Stimulated activated CD4-positive, alpha-beta T cell treated with anti-CD3 and anti-CD28 coated beads, Interleukin-15, amount 100 ng/mL, for 48 hours (primary cell): ENCODE measurements at regions not wholly inside any gene's neighbourhood (a gene's known extent, or its start where the extent isn't known, plus 50 kb on each side); places are given as distances from the start of the nearest gene placed in this dataset.

Source experiments
- DNase-seq, 2 donors: peaks; one replicate each; pipeline ENCODE4 v3.0.0-alpha.2; 2020; ENCODE audit warnings: low read depth in 2 of 2

DNA sequence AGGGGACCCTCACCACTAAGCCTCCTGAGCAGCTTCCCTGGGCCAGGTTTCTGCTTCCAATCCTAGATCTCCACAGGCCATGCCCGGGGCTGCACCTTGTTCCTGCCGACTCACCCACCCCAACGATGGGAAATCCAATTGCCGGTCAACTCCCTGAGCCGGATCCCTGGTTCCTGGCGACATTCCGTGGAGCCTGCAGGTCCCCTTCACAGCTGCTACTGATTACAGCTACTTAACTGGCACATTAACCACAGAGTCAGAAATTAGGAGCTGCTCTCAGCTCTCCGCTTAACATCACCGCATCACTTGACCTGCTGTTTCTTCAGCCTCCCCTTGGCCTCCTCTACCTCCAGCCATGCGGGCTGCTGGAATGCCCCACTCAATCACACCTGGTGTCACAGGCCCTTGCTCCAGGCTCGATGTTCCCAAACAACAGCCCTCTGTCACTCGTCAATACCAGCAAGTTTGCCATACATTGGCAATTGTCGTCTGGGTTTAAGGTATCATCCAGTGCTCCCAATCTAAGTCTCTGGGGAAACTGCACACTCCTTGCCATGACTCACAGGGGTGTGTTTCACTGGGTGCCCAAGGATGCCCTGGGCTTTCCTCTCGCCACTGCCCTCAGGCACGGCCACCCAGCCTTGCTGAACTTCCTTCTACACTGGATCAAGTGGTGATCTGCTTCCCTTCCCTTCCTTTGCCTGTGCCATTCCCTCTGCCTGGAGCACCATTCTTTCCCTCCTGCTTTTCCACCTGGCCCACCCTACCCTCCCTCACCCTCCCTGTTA lies 181.0 kb downstream of the MN1 start:
- DNase-seq, result no peak

DNA sequence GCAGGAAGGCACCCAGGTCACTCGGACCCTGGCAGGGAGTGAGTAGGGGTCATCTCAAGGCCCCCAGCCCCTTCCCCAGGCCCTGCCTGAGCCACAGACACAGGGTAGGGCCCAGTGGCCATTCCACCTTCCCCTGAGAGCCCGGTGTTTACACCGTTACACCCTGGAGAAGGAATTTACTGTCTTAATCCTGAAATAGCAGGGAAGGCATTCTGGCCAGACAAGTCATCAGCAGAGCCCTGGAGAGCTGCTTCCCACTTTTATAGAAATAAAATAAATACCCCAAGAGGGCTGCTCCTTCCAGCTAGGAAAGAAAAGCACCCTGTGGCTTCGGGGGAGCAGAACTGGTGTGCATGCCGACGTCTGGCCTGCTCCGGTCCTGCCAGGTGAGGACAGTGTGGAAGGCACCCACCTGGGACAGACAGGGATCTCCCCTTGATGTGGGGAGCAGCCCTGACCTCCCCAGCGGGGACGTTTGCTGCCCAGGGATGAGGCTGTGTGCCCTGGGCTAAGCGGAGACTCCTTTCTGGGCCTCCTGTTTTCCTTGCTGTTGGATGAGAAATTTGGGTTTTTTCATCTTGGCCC lies 180.0 kb downstream of the MN1 start:
- no peak for DNase-seq

DNA sequence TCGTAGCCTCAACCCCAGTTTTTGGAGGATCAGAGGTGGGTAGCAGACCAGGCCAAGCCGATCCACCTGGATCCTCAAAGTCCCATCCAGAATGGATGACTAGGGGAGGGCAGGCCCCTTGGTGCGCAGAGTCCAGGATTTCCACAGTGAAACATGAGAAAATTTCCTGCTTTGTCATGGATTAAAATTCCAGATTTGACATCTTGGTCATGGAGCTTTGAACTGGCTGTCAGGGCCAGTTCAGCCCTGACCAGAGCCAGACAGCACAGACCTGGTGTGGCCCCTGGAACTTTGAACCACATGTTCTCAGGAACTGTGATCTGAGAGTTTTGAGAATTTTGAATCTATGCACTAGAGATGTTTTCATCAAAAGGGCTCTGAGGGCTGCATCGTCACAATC lies 177.5 kb downstream of the MN1 start:
- no peak for DNase-seq

DNA sequence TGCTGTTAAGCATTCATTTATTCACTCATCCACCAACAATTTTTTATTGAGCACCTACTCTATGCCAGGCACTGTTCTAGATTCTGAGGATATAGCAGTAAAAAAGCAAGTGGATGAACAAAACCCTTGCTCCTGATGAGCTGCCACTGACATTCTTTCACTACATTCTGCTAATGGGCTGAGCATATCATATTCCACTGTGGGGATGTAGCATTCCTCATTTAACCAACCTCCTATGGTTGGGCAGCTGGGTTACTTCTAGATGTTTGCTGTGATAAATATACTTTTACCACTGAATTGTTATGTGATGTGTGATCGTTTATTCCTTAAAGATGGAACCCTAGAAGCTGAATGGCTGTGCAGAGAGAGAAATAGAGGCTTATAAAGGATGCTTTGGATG lies 176.9 kb downstream of the MN1 start:
- no peak for DNase-seq

DNA sequence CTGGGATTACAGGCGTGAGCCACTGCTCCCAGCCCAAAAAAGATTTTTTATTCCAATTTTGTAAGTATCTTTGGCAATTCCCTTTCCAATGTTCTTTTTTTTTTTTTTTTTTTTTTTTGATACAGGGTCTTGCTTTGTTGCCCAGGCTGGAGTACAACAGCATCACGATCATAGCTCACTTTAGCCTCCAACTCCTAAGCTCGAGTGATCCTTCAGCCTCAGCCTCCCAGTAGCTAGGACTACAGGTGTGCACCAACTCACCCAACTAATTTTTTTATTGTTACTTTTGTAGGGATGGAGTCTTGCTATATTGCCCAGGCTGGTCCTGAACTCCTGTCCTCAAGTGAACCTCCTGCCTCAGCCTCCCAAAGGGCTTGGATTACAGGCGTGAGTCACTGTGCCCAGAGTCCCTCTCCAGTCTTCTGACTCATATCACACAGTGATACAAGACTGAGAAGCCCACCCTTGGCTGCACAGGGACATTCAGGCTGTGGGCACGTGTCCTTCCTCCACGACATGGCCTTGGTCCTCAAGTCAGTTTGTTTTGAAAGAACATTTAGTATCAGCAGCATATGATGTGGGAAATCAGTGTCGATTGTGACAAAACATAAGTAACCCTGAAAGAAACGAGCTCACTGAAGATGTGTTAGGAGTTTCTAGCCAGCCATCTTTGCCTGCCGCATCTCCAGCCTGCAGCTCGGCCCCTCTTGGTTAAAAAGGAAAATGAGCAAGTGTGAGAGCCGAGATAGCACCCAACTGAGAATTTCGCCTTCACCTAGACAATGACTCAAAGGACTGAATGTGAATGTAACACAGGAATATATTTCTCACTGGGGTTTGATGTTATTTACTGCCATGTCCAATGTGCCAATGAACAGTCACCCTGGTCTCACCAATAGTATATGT lies 175.5 kb downstream of the MN1 start:
- no peak for DNase-seq

DNA sequence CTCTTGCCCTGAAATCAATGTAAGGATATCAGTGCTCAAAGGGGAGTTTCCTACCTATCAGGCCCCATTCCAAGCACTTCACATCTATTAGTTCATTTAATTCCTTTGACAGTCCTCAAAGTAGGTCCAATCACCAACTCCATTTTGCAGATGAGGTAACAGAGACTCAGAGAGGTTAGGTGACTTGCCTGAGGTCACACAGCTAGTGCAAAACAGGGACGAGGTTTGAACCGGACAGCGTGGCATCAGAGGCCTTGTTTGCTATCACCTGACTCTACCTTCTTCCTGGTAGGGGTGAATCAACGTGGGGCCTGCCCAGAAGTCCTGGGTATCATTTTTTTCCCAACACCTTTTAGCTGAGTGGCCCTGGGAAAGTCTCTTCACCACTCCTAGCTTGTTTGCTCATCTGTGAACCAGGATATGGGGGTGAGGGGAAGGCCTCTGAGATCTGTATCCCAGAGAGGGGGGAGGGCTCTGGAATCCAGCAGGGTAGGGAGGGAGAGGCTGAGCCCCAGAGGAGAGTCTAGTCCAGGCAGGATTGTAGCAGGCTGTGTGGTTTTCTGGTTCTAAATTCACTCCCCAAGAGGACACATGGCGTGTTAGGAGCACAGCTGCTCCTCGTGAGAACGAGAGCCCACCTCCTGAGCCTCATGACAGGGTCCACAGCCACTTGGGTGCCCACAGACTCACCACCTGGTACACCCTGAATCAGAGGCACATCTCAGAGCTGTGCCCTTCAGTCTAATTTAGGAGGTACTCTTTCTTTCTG lies 174.7 kb downstream of the MN1 start:
- no peak for DNase-seq

DNA sequence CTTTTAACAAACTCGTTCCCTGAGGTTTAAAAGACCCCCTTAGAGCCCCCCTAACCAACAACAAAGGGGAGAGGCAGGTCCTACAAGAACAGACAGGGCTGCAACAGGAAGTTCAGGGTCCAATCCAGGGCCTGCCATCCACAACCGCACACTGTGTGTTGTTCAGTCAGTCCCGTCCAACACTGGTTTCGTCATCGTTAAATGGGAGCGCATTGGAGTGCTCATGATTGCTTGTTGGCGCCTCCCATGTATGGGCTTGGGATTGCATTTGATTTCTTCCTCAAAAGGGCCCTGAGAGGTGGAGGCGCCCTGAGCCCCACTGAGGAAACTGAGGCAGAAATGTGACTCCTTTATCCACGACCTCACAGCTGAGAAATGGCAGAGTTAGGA lies 174.1 kb downstream of the MN1 start:
- no peak for DNase-seq

DNA sequence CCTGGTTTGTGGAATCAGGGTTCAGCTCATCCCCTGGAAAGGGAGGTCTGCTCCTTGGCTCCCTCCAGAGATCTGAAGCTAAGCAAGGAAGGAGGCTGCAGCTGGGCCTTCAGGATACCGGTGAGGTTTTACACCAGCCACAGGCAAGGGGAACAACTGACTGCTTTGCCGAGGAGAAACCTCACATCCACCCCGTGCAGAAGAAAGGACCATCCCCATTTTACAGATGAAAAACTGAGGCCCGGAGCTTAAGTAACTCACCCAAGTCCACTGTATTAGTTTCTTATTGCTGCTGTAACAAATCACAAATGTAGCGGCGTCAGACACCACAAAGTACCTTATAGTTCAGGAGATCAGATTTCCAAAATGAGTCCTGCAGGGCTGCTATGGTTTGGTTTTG lies 173.7 kb downstream of the MN1 start:
- no peak for DNase-seq

DNA sequence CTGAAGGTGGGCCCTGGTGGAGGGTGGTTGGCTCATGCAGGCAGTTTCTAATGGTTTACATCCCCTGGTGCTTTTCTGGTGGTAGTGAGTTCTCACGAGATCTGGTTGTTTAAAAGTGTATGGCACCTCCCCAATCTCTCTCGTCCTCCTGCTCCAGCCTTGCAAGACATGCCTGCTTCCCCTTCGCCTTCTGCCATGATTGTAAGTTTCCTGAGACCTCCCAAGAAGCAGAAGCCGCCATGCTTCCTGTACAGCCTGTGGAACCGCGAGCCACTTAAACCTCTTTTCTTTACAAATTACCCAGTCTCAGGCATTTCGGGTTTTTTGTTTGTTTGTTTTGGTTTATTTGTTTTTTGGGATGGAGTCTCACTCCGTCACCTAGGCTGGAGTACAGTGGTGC lies 173.2 kb downstream of the MN1 start:
- DNase-seq, result no peak

DNA sequence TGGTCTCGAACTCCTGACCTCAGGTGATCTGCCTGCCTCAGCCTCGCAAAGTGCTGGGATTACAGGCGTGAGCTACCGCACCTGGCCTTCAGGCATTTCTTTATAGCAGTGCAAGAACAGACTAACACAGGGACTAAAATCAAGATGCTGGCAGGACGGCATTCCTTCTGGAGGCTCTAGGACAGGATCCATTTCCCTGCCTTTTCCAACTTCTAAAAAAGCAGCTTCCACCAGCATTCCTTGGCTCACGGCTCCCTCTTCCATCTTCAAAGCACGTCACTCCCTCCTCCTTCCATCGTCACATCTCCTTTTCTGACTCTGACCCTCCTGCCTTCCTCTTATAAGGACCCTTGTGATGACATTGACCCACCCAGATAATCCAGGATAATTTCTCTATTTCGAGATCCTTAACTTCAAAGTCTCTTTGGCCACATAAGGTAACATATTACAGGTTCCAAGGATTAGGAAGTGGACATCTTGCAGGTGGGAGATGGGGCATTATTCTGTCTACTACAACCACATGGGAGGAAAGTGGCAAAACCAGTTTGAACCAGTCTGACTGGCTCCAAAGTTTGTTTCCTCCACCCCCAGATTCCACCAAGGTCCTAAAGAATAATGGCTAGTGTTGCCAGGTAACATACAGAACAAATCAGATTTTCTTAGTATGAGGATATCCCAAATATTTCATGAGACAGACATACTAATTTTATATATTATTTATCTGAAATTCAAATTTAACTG lies 172.5 kb downstream of the MN1 start:
- DNase-seq, result no peak

DNA sequence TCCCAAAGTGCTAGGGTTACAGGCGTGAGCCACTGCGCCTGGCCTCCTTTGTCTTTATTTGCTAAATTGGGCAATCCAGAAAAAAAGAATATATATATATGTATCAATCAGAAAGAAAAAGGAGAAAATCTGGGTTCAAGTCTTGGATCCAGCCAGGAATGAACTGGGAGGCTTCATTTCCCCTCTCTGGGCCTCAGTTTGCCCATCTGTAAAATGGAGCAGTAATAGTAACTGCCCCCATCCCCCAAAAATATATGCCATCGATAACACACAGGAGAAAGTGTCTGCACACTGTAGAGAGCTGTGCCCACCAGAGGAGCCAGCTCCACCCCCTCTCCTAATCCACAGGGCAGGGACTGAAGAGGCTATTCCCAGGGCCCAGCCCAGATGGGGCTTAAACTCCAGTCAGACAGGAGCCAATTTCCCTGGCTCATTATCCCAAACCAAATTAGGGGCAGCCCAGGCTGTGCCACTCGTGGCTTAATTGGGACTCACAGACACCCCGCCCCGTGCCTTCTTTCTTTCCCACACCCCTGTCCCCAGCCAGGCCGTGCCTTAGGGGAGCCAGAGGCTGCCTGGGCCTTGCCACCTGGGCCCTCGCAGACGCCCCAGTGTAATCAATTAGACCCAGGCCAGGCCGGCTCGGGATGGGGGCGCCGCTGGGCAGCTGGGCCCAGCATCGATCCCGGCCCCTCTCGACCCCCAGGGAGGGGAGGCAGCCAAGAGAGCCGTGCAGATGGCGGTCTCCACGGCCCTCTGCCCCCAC lies 171.5 kb downstream of the MN1 start:
- no peak for DNase-seq

DNA sequence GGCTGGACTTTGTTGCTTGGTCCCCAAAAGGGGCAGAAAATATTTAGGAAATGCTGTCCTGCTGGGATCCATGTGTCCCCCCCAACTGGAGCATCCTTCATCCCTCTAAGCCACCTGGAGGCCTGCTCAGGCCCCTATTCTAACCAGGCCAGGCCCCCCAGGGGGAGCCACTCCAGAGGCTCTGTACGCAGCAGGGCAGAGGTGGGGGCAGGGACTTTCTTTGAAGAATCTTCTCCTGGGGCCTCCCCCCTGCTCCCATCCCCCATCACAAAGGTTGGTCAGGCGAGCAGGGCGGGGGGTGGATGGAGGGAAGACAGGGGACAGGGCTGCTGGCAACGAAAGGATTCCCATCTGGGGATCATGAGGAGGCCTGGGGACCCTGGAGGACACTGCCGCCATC lies 170.8 kb downstream of the MN1 start:
- no peak for DNase-seq

DNA sequence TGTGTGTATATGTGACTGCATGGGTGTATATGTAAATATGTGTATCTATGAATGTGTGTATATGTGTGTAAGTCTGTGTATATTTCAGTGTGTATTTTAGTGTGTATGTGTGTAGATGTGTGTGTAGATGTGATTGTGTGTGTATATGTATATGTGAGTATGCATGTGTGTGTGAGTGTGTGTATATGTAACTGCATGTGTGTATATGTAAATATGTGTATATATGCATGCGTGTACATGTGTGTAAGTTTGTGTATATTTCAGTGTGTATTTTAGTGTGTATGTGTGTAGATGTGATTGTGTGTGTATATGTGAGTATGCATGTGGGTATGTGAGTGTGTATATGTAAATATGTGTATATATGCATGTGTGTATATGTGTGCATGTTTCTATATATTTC lies 169.9 kb downstream of the MN1 start:
- no peak for DNase-seq

DNA sequence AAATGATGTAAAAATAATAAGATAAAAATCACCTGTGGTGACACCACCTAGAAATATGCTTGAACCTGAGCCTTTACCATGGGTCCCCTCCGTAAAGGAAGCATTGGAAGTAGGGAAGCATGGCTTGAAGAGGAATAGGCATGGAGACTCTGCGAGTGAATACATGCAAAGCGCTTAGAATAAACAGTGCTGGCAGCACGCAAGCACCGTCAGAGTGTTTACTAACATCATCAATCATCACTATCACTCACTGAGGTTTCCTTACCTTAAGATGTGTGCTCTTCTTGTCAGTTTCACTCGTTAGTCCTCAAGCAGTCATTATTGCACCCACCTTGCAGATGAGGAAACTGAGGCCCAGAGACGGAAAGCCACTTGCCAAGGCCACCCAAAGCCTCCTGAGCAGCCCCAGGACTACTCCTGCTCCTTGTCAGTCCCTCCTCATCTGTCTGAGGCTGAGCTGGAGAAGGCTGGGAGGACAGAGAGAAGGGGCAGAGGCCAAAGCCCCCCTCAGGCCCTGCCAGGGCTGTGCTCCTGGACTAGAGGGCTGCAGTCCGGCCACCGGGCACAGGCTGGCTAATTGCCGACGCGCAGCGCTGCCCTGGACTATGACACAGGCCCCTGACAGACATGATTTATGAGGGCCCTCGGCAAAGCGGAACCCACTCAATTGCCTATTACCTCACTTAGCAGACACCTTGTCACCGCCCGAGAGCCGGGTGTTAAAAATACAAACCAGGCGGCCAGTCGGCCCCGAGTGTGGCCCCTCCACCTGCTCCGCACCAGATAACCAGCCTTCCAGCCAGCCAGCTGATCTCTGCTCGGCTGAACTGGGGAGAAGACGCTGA lies 168.9 kb downstream of the MN1 start:
- no peak for DNase-seq

DNA sequence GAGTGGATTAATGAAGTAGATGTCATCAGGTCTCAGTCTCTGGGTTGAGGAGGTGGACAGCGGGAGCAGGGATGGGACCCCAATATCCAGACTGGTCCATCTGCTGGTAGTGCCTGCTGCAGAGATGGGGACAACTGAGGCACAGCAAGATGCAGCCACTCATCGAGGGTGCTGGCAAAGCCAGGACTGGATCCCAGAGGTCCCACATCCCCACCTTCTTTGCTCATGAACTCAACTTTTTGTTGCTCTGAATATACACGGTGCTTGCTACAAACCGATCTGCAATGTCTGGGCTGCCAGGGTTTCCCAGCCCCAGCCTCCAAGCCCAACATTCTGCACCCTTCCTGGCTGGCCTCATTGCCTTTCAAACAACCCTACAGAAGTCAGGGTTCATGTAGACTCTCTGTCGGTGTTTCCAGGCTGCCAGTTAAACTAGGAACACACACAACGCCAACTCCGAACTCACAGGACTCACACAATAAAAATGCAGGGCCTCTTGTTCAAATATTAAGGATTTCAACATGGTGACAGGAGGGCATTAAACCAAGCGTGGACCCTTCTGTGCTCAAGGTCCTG lies 168.2 kb downstream of the MN1 start:
- DNase-seq, result no peak

DNA sequence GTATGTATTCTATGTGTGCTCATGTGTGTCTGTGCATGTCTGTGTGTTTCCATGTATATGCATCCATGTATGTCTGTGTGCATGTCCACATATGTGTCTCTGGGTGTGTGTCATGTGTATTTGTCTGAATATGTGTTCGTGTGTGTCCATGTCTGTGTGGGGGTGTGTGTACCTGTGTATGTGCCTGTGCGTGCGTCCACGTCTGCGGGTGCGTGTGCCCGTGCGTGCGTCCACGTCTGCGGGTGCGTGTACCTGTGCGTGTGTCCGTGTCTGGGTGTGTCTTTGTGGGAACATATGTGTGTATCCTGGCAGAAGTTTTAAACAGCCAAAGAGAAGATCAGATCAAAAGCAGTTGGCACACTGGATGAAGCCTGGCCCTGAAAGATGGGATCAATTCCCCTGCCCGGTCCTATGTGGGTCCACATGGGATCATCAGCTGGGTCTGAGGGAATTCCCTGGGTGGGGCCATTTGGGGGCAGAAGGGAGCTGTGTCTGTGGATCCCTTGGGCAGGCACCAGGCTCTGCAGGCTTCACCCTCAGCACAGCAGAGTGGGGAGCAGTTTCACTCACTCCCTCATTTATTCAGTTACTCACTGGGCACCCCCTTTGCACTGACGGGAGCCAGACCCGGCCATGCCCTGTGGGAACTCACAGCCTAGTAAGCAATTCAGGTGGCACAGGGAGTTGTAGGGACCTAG lies 167.4 kb downstream of the MN1 start:
- DNase-seq, result no peak

DNA sequence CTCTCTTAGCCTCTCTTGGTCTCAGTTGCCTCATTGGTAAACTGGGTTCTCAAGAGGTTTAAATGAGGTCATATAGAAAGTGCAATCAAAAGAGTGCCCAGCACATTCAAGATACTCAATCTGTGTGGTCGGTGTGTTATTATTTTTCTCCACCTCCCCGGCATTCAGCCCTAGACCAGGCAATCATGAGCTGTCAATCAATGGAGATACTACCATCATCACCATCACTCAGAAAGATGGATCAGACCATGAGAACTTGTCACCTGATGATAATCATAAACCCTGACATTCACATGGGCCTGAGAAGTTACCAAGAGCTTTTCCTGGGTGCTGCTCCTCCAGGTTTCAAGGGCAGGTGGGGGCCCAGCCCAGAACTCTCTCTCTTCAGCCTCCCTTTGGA lies 166.1 kb downstream of the MN1 start:
- no peak for DNase-seq

DNA sequence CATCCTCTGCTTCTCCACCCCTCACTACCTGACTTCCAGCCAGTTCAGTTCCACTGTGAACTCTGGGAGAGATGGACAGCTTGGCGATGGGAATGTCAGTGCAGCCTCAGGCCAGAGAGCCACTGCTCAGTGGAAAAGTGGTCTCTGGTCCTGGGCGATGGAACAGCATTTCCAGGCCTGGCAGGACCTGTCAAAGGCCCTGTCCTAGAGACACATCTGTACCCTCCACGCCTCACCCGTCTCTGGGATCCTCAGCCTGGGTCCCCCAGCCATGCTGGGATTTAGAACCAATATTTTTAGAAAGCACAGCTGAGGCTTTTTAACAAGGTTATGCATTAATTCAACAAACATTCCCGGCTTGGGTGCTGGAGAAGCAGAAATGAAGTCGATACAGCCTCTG lies 165.7 kb downstream of the MN1 start:
- no peak for DNase-seq
